ENCODE measurements at regions not wholly inside any gene's neighbourhood (a gene's known extent, or its start where the extent isn't known, plus 50 kb on each side); places are given as distances from the start of the nearest gene placed in this dataset.

- TF ChIP-seq TBL1XR1 (IDR thresholded peaks at IDR 0.05; ENCODE audit: low read depth, low read length) = no peak
- TF ChIP-seq CBX5 (IDR thresholded peaks at IDR 0.05; ENCODE audit: low read depth) = no peak
- TF ChIP-seq SP1 (IDR thresholded peaks at IDR 0.05; ENCODE audit: low read depth, low read length) = no peak
- TF ChIP-seq STAT3 (IDR thresholded peaks at IDR 0.05; ENCODE audit: low read depth, low read length) = no peak
- no peak for TF ChIP-seq GATAD2B (conservative IDR thresholded peaks at IDR 0.05; ENCODE audit: low read depth)
Observed at GRCh38 chr5:142426129-142427014, 101.6 kb upstream of the SPRY4 start (continued).

GRCh38 chr5:142425286-142426065, 100.7 kb upstream of the SPRY4 start:
- Histone ChIP-seq H3K4me2 (ENCODE audit: control insufficient read depth, insufficient read depth) (no peak overlapping the region), H3K4me3 (no peak overlapping the region), H4K20me1 (ENCODE audit: control insufficient read depth, insufficient read depth) (no peaks in the 10 kb centered on the region), H3K9ac (ENCODE audit: control insufficient read depth, insufficient read depth, low read length) (no peak overlapping the region), H3K4me1 (ENCODE audit: control insufficient read depth, insufficient read depth, low read length) (peaks cover 5% of the 10 kb centered on the region; the same call in 1 of the 2 replicates), H3K27ac (ENCODE audit: control insufficient read depth, insufficient read depth) (no peak overlapping the region), H3K27me3 (replicated peaks in 1 of 2; ENCODE audit: control insufficient read depth in 2 of 2, insufficient read depth in 2 of 2, low read length in 1 of 2) (no peaks in the 10 kb centered on the region), H2AFZ (ENCODE audit: control insufficient read depth, low read depth, low read length) (no peak overlapping the region), H3K79me2 (ENCODE audit: control insufficient read depth, insufficient read depth, low read length) (no peaks in the 10 kb centered on the region), H3K9me3 (replicated peaks; ENCODE audit: control insufficient read depth, insufficient read depth, low read length) (no peaks in the 10 kb centered on the region), H3K36me3 (ENCODE audit: control insufficient read depth in 2 of 2, insufficient read depth in 2 of 2, low read length in 1 of 2) (no peaks in the 10 kb centered on the region)
- POLR2A ChIA-PET = no interaction called here
- SMC1A ChIA-PET (ENCODE audit: uncharacterized antibody, unreplicated experiment) = no interaction called here
- FAIRE-seq (no peak), DNase-seq (ENCODE audit: low read depth, low spot score) (no peak), ATAC-seq (no peak)
- in situ Hi-C loops (cut with MboI) = no loop called here
- intact Hi-C loops (cut with micrococcal nuclease; ENCODE audit: unreplicated experiment) = loop anchor here (10.0 kb wide), 1 partner anchor 261 kb away; no protein-coding TSS in a partner anchor
- no TSS peak for BruUV-seq (replicated peaks)
- 57% methylated on average over 7 of the region's 7 CpGs for WGBS (ENCODE audit: insufficient coverage, insufficient replicate concordance, low lambda C conversion rate, missing lambda C conversion rate)
- no peak for TF ChIP-seq SREBF2 (IDR thresholded peaks at IDR 0.05; ENCODE audit: low read length)
- TF ChIP-seq BHLHE40 (IDR thresholded peaks at IDR 0.05; ENCODE audit: borderline replicate concordance in 1 of 2, low read depth in 2 of 2, low read length in 1 of 2) = no peak
- no peak for TF ChIP-seq POLR2A (IDR thresholded peaks at IDR 0.05; ENCODE audit: low read depth, low read length)
- TF ChIP-seq SIX5 (IDR thresholded peaks at IDR 0.05; ENCODE audit: low read depth, low read length, severe bottlenecking) = no peak
- no peak for TF ChIP-seq ZNF207 (IDR thresholded peaks at IDR 0.05; ENCODE audit: borderline replicate concordance)
- TF ChIP-seq ZNF622 (IDR thresholded peaks at IDR 0.05) = no peak
- TF ChIP-seq GABPA (IDR thresholded peaks at IDR 0.05; ENCODE audit: low read depth) = no peak
- TF ChIP-seq TCF3 (IDR thresholded peaks at IDR 0.05; ENCODE audit: borderline replicate concordance, insufficient read depth, low read depth, low read length) = no peak
- TF ChIP-seq NR2C1 (IDR thresholded peaks at IDR 0.05) = no peak
- TF ChIP-seq FOXM1 (IDR thresholded peaks at IDR 0.05; ENCODE audit: low read depth, low read length) = no peak
- CTCF ChIA-PET = interaction anchor here (1.1 kb wide), 1 partner anchor 10 kb away, joined by 3 read pairs; no protein-coding TSS in a partner anchor
- RAD21 ChIA-PET (ENCODE audit: unreplicated experiment) = no interaction called here

All from GM12878 (cell line).